IMR-90 (cell line): ENCODE measurements at regions not wholly inside any gene's neighbourhood (a gene's known extent, or its start where the extent isn't known, plus 50 kb on each side); places are given as distances from the start of the nearest gene placed in this dataset.

Source experiments
- ATAC-seq: fragments of 200-7000 bp; cut with Tn5 transposase; 2 replicates; pipeline ENCODE4 v1.9.1; 2020; ENCODE audit warnings: low read depth, mild to moderate bottlenecking, moderate library complexity
- BruUV-seq: library from RNA; stranded (reverse); fragments of 400-500 nt; replicated peaks from 2 replicates; lab custom pipeline; 2021; lab: Mats Ljungman, UMichigan
- CTCF ChIA-PET: fragments of 300-600 bp; formaldehyde crosslinking; extraction: SDS; loops from one replicate; lab custom pipeline; 2021; ENCODE audit warnings: antibody characterized with exemption; lab: Yijun Ruan, JAX
- POLR2A ChIA-PET: fragments of 300-600 bp; sonication (Branson Sonifier 250); formaldehyde crosslinking; loops from one replicate; lab custom pipeline; 2022; ENCODE audit warnings: antibody characterized with exemption; ENCODE audit not compliant: unreplicated experiment; lab: Charles Lee
- DNase-seq: peaks from one replicate; pipeline ENCODE4 v3.0.0; 2013
- H2AFZ ChIP-seq: replicated peaks from 2 replicates; pipeline ENCODE3; 2013; ENCODE audit warnings: low read length, mild to moderate bottlenecking; ENCODE audit not compliant: poor library complexity
- H2AK5ac ChIP-seq: 2 replicates; pipeline ENCODE4 v1.6.1; 2013; ENCODE audit warnings: low read depth, low read length, inconsistent platforms
- H2AK9ac ChIP-seq: replicated peaks from 2 replicates; pipeline ENCODE3; 2013; ENCODE audit warnings: mild to moderate bottlenecking, low read depth, low read length, moderate library complexity; ENCODE audit not compliant: poor library complexity
- H2BK120ac ChIP-seq: 2 replicates; pipeline ENCODE4 v1.6.1; 2013; ENCODE audit warnings: low read depth, low read length, inconsistent platforms
- H2BK15ac ChIP-seq: 3 replicates; pipeline ENCODE4 v1.6.1; 2013; ENCODE audit warnings: low read depth, low read length, inconsistent platforms
- H2BK20ac ChIP-seq: 2 replicates; pipeline ENCODE4 v1.6.1; 2013; ENCODE audit warnings: low read depth, mild to moderate bottlenecking, inconsistent platforms, low read length, moderate library complexity
- H2BK5ac ChIP-seq: 2 replicates; pipeline ENCODE4 v1.6.1; 2013; ENCODE audit warnings: mild to moderate bottlenecking, low read depth, low read length, inconsistent platforms; ENCODE audit not compliant: poor library complexity, severe bottlenecking
- H3K14ac ChIP-seq: replicated peaks from 2 replicates; pipeline ENCODE4 v1.6.1; 2013; ENCODE audit warnings: low read depth, low read length, inconsistent platforms
- H3K18ac ChIP-seq: 2 replicates; pipeline ENCODE4 v1.6.1; 2013; ENCODE audit warnings: low read depth, low read length, control low read depth
- H3K23ac ChIP-seq: 2 replicates; pipeline ENCODE4 v1.6.1; 2013; ENCODE audit warnings: low read depth, low read length, inconsistent platforms
- H3K27ac ChIP-seq: 2 replicates; pipeline ENCODE4 v1.5.1; 2013; ENCODE audit warnings: mild to moderate bottlenecking, control low read depth, low read length; ENCODE audit not compliant: insufficient read depth
- H3K27me3 ChIP-seq: 2 replicates; pipeline ENCODE4 v1.6.1; 2013; ENCODE audit warnings: low read length; ENCODE audit not compliant: control insufficient read depth, insufficient read depth
- H3K36me3 ChIP-seq: 2 replicates; pipeline ENCODE4 v1.6.1; 2013; ENCODE audit warnings: low read length, mixed read lengths; ENCODE audit not compliant: control insufficient read depth, insufficient read depth
- H3K4ac ChIP-seq: 2 replicates; pipeline ENCODE4 v1.6.1; 2013; ENCODE audit warnings: low read depth, low read length, inconsistent platforms
- H3K4me1 ChIP-seq: 2 replicates; pipeline ENCODE4 v1.6.1; 2013; ENCODE audit warnings: low read length, mixed read lengths; ENCODE audit not compliant: control insufficient read depth, insufficient read depth
- H3K4me2 ChIP-seq: 2 replicates; pipeline ENCODE4 v1.6.1; 2013; ENCODE audit warnings: low read depth, mild to moderate bottlenecking, control low read depth, low read length, moderate library complexity
- H3K4me3 ChIP-seq: 2 replicates; pipeline ENCODE4 v1.5.1; 2013; ENCODE audit warnings: low read depth, mild to moderate bottlenecking, control low read depth, low read length, moderate library complexity; ENCODE audit not compliant: insufficient read depth
- H3K56ac ChIP-seq: 2 replicates; pipeline ENCODE4 v1.6.1; 2013; ENCODE audit warnings: low read length, inconsistent platforms; ENCODE audit not compliant: insufficient read depth; ENCODE audit errors: extremely low read depth
- H3K79me1 ChIP-seq, 2 experiments: 2 replicates each; pipeline ENCODE4 v1.6.1; 2013; ENCODE audit warnings: low read length in 2 of 2, inconsistent platforms in 1 of 2, low read depth in 1 of 2
- H3K9ac ChIP-seq: 2 replicates; pipeline ENCODE4 v1.6.1; 2013; ENCODE audit warnings: low read depth, low read length, control low read depth
- H3K9me1 ChIP-seq: 2 replicates; pipeline ENCODE4 v1.6.1; 2013; ENCODE audit warnings: low read length, inconsistent platforms; ENCODE audit not compliant: insufficient read depth
- H3K9me3 ChIP-seq: 2 replicates; pipeline ENCODE4 v1.6.1; 2013; ENCODE audit warnings: low read length; ENCODE audit not compliant: control insufficient read depth, insufficient read depth
- H4K20me1 ChIP-seq: 2 replicates; pipeline ENCODE4 v1.6.1; 2013; ENCODE audit warnings: low read length, inconsistent platforms; ENCODE audit not compliant: insufficient read depth
- H4K5ac ChIP-seq: 2 replicates; pipeline ENCODE4 v1.6.1; 2013; ENCODE audit warnings: mild to moderate bottlenecking, low read depth, low read length, control low read depth
- H4K8ac ChIP-seq, 2 experiments: 2 replicates each; pipeline ENCODE4 v1.6.1; 2013; ENCODE audit warnings: low read depth in 2 of 2, low read length in 2 of 2, control low read depth in 1 of 2, inconsistent platforms in 1 of 2
- H4K91ac ChIP-seq: 2 replicates; pipeline ENCODE4 v1.6.1; 2013; ENCODE audit warnings: low read depth, low read length, inconsistent platforms; ENCODE audit not compliant: insufficient read depth
- BHLHE40 ChIP-seq: fragments of 150-350 bp; IDR thresholded peaks from 2 replicates; pipeline ENCODE4 v1.6.1; 2016; ENCODE audit warnings: mild to moderate bottlenecking, low read depth, low read length
- FOS ChIP-seq: fragments of 150-350 bp; IDR thresholded peaks from 2 replicates; pipeline ENCODE4 v1.6.1; 2016; ENCODE audit warnings: low read depth, low read length
- MAZ ChIP-seq: IDR thresholded peaks from 2 replicates; pipeline ENCODE4 v1.6.1; 2012; ENCODE audit warnings: low read depth, mild to moderate bottlenecking, low read length, improper control_type of control experiment, moderate library complexity, borderline replicate concordance
- NFE2L2 ChIP-seq: fragments of 150-350 bp; IDR thresholded peaks from 2 replicates; pipeline ENCODE4 v1.6.1; 2016; ENCODE audit warnings: low read depth, mild to moderate bottlenecking, low read length
- POLR2A ChIP-seq: IDR thresholded peaks from 2 replicates; pipeline ENCODE4 v1.6.1; 2012; ENCODE audit warnings: mild to moderate bottlenecking, low read depth, low read length
- SMC3 ChIP-seq: fragments of 150-350 bp; IDR thresholded peaks from 2 replicates; pipeline ENCODE4 v1.6.1; 2016; ENCODE audit warnings: low read depth, mild to moderate bottlenecking, antibody characterized with exemption, low read length, moderate library complexity
- WGBS, 2 experiments: methylation state at CpG; one replicate each; pipeline versions ENCODE4 v1.1.5 to v1.1.7; 2013; ENCODE audit warnings: missing lambda C conversion rate in 2 of 2; ENCODE audit not compliant: insufficient read length in 1 of 2; ENCODE audit errors: extremely low coverage in 2 of 2; 5-methylcytosine and 5-hydroxymethylcytosine counted together
- dilution Hi-C: fragments of 300-500 bp; cut with HindIII; formaldehyde crosslinking; loops from one replicate; pipeline ENCODE4 v1.14.3; 2018; ENCODE audit warnings: low sequenced_read_pairs; ENCODE audit not compliant: unreplicated experiment
- in situ Hi-C: fragments of 300-500 bp; cut with MboI; formaldehyde crosslinking; loops from 3 replicates; pipeline ENCODE4 v1.14.3; 2019; ENCODE audit warnings: low sequenced_read_pairs, inconsistent platforms, mixed read lengths
- intact Hi-C: fragments of 100-400 bp; cut with micrococcal nuclease; formaldehyde crosslinking; loops from 2 replicates; pipeline ENCODE4 v1.10.0; 2022

- dilution Hi-C loops, result no loop called here
- Histone ChIP-seq H2BK20ac (no peak overlapping the region), H3K23ac (no peak overlapping the region), H2AFZ (no peak overlapping the region), H2BK120ac (no peak overlapping the region), H2BK15ac (no peak overlapping the region), H2AK5ac (no peak overlapping the region), H4K20me1 (no peaks in the 10 kb centered on the region), H3K56ac (no peak overlapping the region), H3K4me3 (no peak overlapping the region), H3K4me1 (no peaks in the 10 kb centered on the region), H3K9me1 (no peaks in the 10 kb centered on the region), H4K5ac (no peak overlapping the region), H3K14ac (no peak overlapping the region), H2AK9ac (no peak overlapping the region), H3K4me2 (no peak overlapping the region), H4K8ac (no peak overlapping the region), H3K18ac (no peak overlapping the region), H3K36me3 (no peaks in the 10 kb centered on the region), H3K9me3 (no peaks in the 10 kb centered on the region), H3K27ac (no peak overlapping the region), H3K27me3 (no peaks in the 10 kb centered on the region), H3K9ac (no peak overlapping the region), H3K79me1 (no peaks in the 10 kb centered on the region), H4K91ac (no peak overlapping the region), H2BK5ac (no peak overlapping the region), H3K4ac (no peak overlapping the region)
- no CpG with 5 or more reads among the region's 1 CpG for WGBS, 2 experiments
- CTCF ChIA-PET, result no interaction called here
- DNase-seq (no peak), ATAC-seq (no peak)
- intact Hi-C loops, result no loop called here
- TF ChIP-seq POLR2A, result no peak
- no peak for TF ChIP-seq BHLHE40
- no peak for TF ChIP-seq FOS
- TF ChIP-seq MAZ, result no peak
- TF ChIP-seq NFE2L2, result no peak
- no peak for TF ChIP-seq SMC3
- in situ Hi-C loops, result no loop called here
- BruUV-seq, result no TSS peak
- POLR2A ChIA-PET, result no interaction called here
Measured at GRCh38 chr2:186365406-186365805, 120.7 kb upstream of the ZC3H15 start.
